ENCODE measurements at regions not wholly inside any gene's neighbourhood (a gene's known extent, or its start where the extent isn't known, plus 50 kb on each side); places are given as distances from the start of the nearest gene placed in this dataset.

DNA sequence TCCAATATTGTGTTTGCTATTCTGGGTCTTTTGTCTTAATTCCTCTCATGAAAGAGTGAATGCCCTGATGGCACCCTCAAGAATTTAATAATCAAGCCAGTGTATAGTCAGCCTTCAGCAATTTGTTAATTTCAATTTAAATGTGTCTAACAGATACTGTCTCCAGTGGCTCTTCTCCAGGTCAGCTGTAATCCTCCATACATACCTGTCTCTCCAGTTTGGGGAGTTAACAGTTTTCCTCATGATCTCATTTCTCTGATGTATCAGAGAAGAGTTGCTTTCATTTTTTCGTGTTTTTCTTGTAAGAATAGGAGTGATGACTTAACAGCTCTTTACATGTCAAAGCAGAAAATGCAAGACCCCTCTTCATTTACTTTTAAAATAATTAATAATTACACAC, 500.3 kb upstream of the RORB start:
- no peak overlapping the region for H3K4me2 ChIP-seq (ENCODE audit: low read depth, low read length, poor library complexity, severe bottlenecking)
- no peaks in the 10 kb centered on the region for H3K36me3 ChIP-seq (ENCODE audit: low read length)
- H3K9me3 ChIP-seq (ENCODE audit: insufficient read depth, low read length) = no peaks in the 10 kb centered on the region
- no peaks in the 10 kb centered on the region for H3K79me2 ChIP-seq (ENCODE audit: insufficient read depth, low read length)
- no peaks in the 10 kb centered on the region for H3F3A ChIP-seq (ENCODE audit: insufficient read depth)
- no peak overlapping the region for H2AFZ ChIP-seq (ENCODE audit: low read depth, low read length, severe bottlenecking)
- H3K9ac ChIP-seq (ENCODE audit: low read length) = no peak overlapping the region
- TF ChIP-seq EZH2phosphoT487 (conservative IDR thresholded peaks at IDR 0.05; ENCODE audit: low read length) (no peak), CTCF (IDR thresholded peaks at IDR 0.05; ENCODE audit: insufficient read depth, low read length, poor library complexity, severe bottlenecking) (no peak)
- H3K27me3 ChIP-seq (ENCODE audit: low read length) = no peaks in the 10 kb centered on the region
- H4K20me1 ChIP-seq (ENCODE audit: low read depth, low read length) = no peaks in the 10 kb centered on the region
- no peaks in the 10 kb centered on the region for H3K9me2 ChIP-seq (replicated peaks; ENCODE audit: insufficient read depth, low read length)
- no peak overlapping the region for H3K27ac ChIP-seq (ENCODE audit: low read depth, low read length)
- no peak overlapping the region for H3K4me3 ChIP-seq (ENCODE audit: insufficient read depth, low read length, poor library complexity, severe bottlenecking)

DNA sequence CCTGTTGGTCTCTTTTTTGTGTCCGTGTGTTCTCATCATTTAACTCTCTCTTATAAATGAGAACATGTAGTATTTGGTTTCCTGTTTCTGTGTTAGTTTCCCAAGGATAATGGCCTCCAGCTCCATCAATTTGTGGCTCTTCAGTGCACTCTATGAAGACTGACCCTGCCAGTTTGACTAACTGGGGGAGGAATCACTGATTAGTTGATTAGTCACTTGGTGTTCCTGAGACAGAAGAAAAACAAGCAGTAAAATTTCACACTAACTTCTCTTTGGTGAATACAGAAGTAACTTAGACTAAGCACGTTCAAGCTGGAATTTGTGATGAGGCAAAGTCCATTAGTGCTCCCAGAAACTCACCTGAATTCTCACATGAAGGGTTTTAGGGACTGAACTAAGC, 495.8 kb upstream of the RORB start:
- TF ChIP-seq CTCF (IDR thresholded peaks at IDR 0.05; ENCODE audit: insufficient read depth, low read length, poor library complexity, severe bottlenecking) (no peak), EZH2phosphoT487 (conservative IDR thresholded peaks at IDR 0.05; ENCODE audit: low read length) (no peak)
- H3K27me3 ChIP-seq (ENCODE audit: low read length) = no peaks in the 10 kb centered on the region
- H3K79me2 ChIP-seq (ENCODE audit: insufficient read depth, low read length) = no peaks in the 10 kb centered on the region
- H3K27ac ChIP-seq (ENCODE audit: low read depth, low read length) = no peak overlapping the region
- H3K9ac ChIP-seq (ENCODE audit: low read length) = no peak overlapping the region
- H3K4me3 ChIP-seq (ENCODE audit: insufficient read depth, low read length, poor library complexity, severe bottlenecking) = no peak overlapping the region
- no peaks in the 10 kb centered on the region for H3K9me2 ChIP-seq (replicated peaks; ENCODE audit: insufficient read depth, low read length)
- H4K20me1 ChIP-seq (ENCODE audit: low read depth, low read length) = no peaks in the 10 kb centered on the region
- H2AFZ ChIP-seq (ENCODE audit: low read depth, low read length, severe bottlenecking) = no peak overlapping the region
- H3K36me3 ChIP-seq (ENCODE audit: low read length) = no peaks in the 10 kb centered on the region
- H3K9me3 ChIP-seq (ENCODE audit: insufficient read depth, low read length) = no peaks in the 10 kb centered on the region
- H3K4me2 ChIP-seq (ENCODE audit: low read depth, low read length, poor library complexity, severe bottlenecking) = no peak overlapping the region
- no peaks in the 10 kb centered on the region for H3F3A ChIP-seq (ENCODE audit: insufficient read depth)

DNA sequence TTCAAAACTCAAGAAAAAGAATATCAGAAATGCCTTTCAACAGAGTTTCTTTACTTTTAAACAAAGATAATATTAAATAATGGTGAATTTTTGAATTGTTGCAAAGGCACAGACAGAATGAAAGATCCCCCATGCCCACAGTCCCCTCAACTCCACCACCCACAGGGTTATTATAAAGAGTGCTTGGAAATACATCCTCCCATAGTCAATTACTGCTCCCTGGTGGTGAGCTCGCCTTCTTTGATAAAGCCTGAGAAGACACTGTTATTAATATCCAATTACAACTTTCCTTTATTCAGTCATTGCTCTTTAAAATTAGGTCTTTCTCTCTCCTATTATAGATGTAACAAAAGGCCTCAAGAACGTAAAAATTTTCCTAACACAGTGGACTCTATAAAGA, 490.2 kb upstream of the RORB start:
- no peaks in the 10 kb centered on the region for H3K27me3 ChIP-seq (ENCODE audit: low read length)

More for the DNA sequence above, 490.2 kb upstream of the RORB start:
- Histone ChIP-seq H3K9me3 (ENCODE audit: insufficient read depth, low read length) (no peaks in the 10 kb centered on the region), H2AFZ (ENCODE audit: low read depth, low read length, severe bottlenecking) (no peak overlapping the region), H3K9ac (ENCODE audit: low read length) (no peak overlapping the region), H3K9me2 (replicated peaks; ENCODE audit: insufficient read depth, low read length) (no peaks in the 10 kb centered on the region), H3K36me3 (ENCODE audit: low read length) (no peaks in the 10 kb centered on the region), H3F3A (ENCODE audit: insufficient read depth) (no peaks in the 10 kb centered on the region), H3K4me3 (ENCODE audit: insufficient read depth, low read length, poor library complexity, severe bottlenecking) (no peak overlapping the region), H3K4me2 (ENCODE audit: low read depth, low read length, poor library complexity, severe bottlenecking) (no peak overlapping the region), H3K27ac (ENCODE audit: low read depth, low read length) (no peak overlapping the region), H4K20me1 (ENCODE audit: low read depth, low read length) (no peaks in the 10 kb centered on the region), H3K79me2 (ENCODE audit: insufficient read depth, low read length) (no peaks in the 10 kb centered on the region)
- TF ChIP-seq CTCF (IDR thresholded peaks at IDR 0.05; ENCODE audit: insufficient read depth, low read length, poor library complexity, severe bottlenecking) (no peak), EZH2phosphoT487 (conservative IDR thresholded peaks at IDR 0.05; ENCODE audit: low read length) (no peak)

Measured in SU-DHL-6 (cell line).